ENCODE measurements at regions not wholly inside any gene's neighbourhood (a gene's known extent, or its start where the extent isn't known, plus 50 kb on each side); places are given as distances from the start of the nearest gene placed in this dataset.
"Not testable (repeated sequence)": the region's sequence is repeated elsewhere in the genome, so short reads cannot be mapped to it uniquely, and the experiment has no call there.

- DNase-seq (ENCODE audit: low read depth) = no peak
These were observed 110.0 kb upstream of the SPAG17 start for GRCh38 chr1:118294875-118295642.

GRCh38 chr1:118291661-118292060, 106.6 kb upstream of the SPAG17 start:
- DNase-seq (ENCODE audit: low read depth) = no peak

DNA sequence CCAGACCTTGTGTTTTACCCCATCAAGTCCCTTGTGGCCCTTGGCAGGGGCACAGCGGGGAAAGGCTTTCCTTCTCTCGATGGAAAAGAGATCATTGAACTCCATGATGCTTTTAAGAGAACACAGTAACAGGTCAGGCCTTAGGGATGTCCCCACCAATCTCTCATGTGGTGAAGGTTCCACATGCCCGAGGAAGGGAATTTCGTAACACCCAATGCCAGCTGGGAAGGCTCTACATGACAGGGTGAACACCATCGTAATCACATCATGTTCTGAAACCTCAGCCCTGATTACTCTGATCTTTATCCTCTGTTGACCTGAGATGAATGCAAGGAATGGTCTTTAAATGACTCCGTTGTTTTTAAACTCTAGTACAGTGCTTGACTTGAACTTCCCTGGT, 105.5 kb upstream of the SPAG17 start:
- DNase-seq (ENCODE audit: low read depth) = no peak

DNA sequence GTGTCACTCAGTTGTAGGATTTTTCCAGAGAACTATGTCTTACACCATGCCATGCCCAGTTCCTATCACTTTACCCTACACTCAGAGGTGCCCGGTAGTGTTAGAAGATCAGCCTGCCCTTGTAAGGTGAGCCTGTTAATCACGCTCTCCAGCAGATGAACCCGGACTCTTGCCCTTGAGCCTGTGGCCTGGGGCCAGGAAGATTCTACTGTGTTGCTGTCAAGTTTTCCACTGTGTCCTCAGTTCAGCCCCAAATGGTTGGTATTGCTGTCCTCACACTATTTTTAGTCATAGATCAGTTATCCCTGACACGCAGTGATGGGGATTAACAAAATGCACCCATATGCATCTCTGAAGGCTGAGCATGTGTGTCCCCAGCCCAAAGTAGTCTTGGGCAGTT, 105.0 kb upstream of the SPAG17 start:
- no peak for DNase-seq (ENCODE audit: low read depth)

DNA sequence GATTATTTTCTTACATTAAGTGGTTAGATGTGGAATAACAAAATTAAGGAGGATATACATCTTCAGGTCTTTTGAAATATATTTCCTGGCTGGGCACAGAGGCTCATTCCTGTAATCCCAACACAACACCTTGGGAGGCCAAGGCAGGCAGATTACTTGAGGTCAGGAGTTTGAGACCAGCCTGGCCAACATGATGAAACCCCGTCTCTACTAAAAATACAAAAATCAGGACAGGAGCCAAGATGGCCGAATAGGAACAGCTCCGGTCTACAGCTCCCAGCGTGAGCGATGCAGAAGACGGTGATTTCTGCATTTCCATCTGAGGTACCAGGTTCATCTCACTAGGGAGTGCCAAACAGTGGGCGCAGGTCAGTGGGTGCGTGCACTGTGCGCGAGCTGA, 95.6 kb upstream of the SPAG17 start:
- not testable (repeated sequence) for DNase-seq (ENCODE audit: low read depth)

- DNase-seq (ENCODE audit: low read depth) = no peak
These were observed 90.6 kb upstream of the SPAG17 start for GRCh38 chr1:118275472-118276115.

DNA sequence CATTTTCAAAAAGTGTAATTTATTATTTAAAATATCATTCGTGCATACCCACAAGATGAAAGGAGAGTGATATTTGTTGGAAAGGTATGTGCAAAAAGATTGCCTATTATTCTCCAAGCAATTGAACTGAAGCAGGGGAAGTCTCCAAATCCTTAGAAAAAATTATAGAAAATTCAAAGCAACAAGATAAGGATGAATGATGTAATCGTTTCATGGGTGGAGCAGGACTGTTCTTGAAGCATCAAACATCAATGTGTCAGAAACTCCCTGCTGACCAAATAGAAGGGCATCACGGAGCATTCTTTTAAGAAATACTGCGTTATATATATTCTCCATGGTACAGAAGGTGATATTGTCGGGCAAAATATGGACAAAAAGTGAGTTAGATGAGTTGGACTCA, 87.9 kb upstream of the SPAG17 start:
- DNase-seq (ENCODE audit: low read depth) = no peak

GRCh38 chr1:118271883-118272282, 86.9 kb upstream of the SPAG17 start:
- DNase-seq (ENCODE audit: low read depth) = no peak

DNA sequence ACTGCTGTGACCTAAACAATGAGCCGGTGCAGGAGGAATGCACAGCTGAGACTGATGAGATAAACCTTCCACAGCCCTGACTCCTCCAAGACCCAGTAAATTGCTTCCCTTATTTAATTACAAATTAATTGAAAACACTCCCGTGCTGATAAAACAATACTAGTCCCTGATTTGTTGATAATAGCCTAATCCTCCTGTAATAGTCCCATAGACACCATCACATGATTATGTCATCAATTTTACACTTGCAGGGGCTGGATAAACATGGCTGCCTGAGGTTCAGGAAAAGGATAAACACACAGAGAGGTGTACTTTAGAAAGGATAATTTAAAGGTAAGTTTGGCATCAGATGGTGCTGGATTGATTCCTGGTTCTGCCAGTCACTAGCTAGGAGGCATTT, 84.6 kb upstream of the SPAG17 start:
- no peak for DNase-seq (ENCODE audit: low read depth)

GRCh38 chr1:118266436-118266835, 81.4 kb upstream of the SPAG17 start:
- no peak for DNase-seq (ENCODE audit: low read depth)

- DNase-seq (ENCODE audit: low read depth) = no peak
These were observed 79.3 kb upstream of the SPAG17 start for GRCh38 chr1:118264343-118264742.

DNA sequence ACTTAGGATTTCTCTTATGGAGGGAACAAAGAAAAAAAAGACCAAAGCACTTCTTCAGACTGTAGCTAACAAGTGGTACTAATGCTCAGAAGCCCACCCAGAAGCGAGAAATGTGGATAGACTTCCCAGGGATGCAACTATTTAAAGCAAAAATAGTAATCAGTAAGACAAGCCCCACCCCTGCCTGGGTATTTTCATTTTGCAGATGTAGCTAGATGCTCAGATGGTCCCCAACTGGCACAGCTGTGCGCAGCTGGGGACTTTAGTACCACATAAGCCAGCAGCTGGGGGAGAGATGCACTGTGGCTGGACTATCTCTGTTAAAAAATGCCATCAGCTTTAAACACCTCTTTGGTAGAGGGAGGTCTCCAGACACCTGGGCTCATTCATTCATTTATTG, 77.8 kb upstream of the SPAG17 start:
- DNase-seq (ENCODE audit: low read depth) = no peak

DNA sequence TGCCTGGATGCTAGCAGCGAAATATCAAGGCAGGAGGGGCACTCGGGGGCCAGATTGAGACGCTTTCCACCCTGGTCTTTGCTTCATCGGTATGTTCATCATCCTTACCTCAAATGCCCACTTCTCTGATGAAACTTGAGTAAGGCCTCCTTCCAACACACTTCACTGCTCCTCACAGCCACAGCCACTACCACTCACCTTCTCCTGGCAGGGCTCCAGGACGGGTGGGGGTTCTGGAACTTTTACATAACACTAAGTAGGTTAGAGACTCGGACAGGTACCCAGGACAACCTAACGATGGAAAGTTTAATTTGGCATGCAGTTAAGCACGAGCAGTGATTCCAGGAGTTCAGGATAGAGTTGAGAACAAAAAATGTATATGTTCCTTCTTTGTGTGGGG, 73.9 kb upstream of the SPAG17 start:
- no peak for DNase-seq (ENCODE audit: low read depth)

DNA sequence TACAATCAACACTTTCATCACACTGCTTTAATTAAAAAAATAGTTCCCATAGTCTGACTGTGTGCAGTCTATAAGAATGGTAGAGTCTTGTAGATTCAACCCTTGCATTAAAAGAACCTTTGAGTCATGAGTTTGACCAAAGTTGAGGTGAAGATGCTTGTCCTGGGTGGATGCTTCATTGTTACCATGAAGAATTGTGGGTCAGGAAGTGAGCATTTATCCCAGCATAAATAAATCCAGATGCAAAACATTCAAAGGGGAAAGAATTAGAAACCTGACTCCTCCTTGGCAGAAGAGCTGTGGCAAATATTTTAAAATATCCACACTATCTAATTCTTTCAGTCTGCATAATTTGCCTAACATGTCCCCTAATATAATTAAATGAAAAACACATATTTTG, 72.9 kb upstream of the SPAG17 start:
- DNase-seq (ENCODE audit: low read depth) = no peak

DNA sequence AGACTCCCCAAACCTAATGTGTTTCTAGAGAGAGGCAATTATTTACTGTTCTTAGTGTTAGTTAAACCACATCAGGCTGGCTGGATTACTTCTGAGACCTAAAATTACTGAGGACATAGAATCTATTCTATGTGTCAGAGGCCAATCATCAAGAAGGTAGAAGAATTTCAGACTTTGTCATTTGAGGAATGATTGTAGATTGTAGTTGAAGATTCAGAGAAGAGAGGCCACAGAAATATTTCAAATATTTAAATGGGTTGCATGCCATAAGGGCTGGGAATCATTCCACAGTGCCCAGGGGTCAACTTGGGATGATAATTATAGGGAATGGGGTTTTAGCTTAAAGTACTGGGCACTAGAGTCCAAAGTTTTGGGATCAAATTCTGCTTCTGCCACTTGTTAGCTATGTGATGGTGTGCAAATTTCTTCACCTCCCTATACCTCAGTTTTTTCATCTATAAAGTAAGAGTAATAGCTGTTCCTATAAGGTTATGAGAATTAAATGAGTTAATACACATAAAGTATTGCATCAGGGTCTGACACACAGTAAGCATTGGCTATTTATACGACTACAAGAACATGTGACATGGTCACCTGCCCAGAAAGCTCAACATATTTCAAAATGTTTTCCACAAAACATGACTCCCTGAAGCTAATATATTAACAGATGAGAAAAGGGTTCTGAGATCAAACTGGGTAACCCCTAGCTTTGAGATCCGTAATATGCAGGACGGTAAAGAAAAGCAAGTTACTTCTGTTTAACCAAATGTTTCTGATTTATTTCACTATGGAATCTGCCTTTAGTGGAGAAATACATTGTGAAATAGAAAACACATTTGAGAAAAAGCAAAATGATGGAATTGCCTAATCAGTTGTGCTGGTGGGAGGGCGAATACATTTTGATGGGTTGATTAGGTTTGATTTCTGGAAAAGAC, 69.7 kb upstream of the SPAG17 start:
- DNase-seq (ENCODE audit: low read depth) = no peak

DNA sequence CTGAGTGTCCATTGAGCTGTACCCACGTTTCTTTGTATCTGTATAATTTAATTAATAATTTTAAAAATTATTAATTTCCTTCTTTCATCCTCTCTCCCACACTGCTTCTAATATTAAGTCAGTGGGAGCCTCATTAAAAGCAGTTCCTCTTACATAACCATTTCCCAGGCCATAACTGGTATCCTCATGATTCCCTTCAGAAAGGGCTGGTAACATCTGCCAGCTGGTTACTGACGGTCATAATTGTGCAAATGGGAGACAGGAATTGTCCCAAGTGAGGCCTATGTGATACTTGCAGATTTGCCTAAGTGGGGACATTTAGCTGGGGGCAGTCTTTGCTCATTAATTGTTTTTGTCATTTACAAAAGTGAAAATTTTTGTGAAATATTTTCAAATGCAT, 69.0 kb upstream of the SPAG17 start:
- no peak for DNase-seq (ENCODE audit: low read depth)

GRCh38 chr1:118253053-118253915, 68.3 kb upstream of the SPAG17 start:
- no peak for DNase-seq (ENCODE audit: low read depth)

DNA sequence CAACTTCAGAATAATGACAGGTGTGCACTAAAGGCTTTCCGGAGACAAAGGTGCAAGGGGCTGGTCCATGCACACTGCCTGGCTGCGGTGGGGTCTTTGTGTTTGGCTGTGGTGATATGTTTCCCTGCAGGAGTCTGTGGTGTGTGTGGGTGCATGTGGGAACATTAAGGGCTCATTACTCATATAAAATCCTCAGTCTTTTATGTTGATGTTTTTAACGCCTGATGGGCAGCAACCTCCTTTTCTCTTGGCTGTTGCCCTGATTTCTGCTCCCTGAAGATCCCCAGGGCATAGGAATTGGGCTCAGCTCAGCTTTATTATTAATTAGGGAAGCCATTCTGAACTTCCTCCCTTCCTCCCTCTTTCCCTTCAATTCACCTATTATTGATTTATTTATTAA, 67.6 kb upstream of the SPAG17 start:
- DNase-seq (ENCODE audit: low read depth) = no peak

GRCh38 chr1:118250232-118250631, 65.2 kb upstream of the SPAG17 start:
- DNase-seq (ENCODE audit: low read depth) = no peak

DNA sequence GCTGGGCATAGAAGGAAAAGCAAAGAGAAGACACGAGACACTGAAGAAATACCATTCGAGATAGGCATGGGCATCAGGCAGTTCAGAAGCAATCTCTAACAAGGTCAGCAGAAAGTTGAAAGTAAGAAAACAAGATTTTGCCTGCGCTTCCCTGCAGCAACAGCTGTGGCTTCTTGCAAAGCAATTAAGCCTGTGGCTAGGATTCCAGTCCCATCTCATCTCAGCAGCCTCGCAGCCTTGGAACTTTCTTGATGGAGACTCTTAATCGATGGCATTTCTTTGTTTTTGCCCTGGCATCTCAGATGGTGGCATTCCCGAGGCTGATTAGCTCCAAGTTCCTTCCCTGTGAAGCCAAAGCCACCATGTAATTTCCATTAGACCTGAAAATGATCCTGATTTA, 64.6 kb upstream of the SPAG17 start:
- DNase-seq (ENCODE audit: low read depth) = no peak

- DNase-seq (ENCODE audit: low read depth) = no peak
These were observed 62.6 kb upstream of the SPAG17 start for GRCh38 chr1:118247593-118247992.

DNA sequence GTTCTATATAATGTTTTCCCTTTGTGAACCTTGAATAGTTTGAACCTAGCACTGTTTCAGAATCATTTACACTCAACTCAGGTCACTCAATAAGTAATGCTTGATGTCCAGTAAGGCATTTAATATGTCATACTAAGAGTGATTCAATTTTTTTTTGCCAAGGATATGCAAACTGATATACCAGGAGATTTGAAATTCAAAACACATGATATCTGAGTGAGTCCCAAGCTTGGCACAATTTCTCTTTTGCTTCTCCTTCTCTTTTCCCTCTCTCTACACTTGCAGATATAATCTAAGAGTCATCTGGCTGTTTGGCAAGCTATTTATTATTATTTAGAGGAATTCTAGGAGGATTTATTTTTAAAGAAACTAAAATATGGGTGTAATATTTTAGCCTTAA, 61.6 kb upstream of the SPAG17 start:
- DNase-seq (ENCODE audit: low read depth) = no peak

Data from fibroblast of gingiva (primary cell).